NCI-H1436 (cell line): ENCODE measurements at regions not wholly inside any gene's neighbourhood (a gene's known extent, or its start where the extent isn't known, plus 50 kb on each side); places are given as distances from the start of the nearest gene placed in this dataset.
"Not testable (repeated sequence)": the region's sequence is repeated elsewhere in the genome, so short reads cannot be mapped to it uniquely, and the experiment has no call there.

Experiments
- DNase-seq: peaks from one replicate; lab custom pipeline; 2025; lab: John Stamatoyannopoulos, UW

DNA sequence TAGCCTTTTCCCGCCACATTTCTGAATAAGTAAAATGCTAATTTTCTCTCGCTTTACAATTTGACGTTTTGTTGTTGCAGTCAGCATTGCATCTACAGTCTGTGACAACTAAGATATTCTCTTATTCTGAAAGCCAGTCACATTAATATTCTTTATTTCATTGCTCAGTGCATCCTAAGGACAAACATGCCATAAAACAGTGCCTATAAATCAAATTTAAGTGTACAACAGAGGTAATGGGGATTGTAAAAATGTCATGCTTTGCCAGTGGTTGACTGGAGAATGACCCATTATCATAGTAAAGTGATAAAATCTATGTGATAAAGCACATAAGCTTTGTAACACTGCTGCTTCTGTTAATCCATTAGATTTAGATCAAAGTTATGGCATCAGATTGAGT lies 1850.0 kb upstream of the ACO1 start:
- no peak for DNase-seq

DNA sequence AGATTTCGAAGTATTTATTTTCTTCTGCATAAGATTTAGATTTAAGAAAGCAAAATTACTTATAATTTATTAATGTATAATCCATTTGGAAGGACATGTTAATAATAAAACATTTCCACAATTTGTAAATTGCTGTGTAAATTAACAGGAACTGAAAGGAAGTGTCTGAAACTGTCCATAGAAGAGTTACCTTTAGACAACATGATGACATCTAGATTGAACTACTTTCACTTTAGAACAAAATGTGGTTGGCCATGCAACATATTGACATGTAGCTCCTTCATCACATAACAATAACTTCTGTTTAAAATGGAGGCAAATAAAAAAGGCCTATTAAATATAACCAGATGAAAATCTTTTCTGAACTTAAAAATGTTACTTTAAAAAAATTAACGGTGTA lies 1849.5 kb upstream of the ACO1 start:
- no peak for DNase-seq

DNA sequence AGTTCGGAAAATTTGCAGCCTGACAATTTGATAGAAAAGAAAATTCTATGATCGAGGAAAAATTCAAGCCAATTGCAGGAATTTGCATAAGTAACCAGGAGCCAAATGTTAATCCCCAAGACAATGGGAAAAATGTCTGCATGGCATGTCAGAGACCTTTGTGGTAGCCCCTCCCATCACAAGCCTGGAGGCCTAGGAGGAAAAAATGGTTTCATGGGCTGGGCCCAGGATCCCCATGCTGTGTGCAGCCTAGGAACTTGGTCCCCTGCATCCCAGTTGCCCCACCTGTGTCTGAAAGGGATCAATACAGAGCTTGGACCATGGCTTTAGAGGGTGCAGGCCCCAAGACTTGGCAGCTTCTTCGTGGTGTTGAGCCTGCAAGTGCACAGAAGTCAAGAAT lies 1847.9 kb upstream of the ACO1 start:
- no peak for DNase-seq

DNA sequence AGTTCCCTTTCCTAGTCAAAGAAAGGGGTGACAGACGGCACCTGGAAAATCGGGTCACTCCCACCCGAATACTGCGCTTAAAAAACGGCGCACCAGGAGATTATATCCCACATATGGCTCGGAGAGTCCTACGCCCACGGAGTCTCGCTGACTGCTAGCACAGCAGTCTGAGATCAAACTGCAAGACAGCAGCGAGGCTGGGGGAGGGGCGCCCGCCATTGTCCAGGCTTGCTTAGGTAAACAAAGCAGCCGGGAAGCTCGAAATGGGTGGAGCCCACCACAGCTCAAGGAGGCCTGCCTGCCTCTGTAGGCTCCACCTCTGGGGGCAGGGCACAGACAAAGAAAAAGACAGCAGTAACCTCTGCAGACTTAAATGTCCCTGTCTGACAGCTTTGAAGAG lies 1844.7 kb upstream of the ACO1 start:
- not testable (repeated sequence) for DNase-seq

DNA sequence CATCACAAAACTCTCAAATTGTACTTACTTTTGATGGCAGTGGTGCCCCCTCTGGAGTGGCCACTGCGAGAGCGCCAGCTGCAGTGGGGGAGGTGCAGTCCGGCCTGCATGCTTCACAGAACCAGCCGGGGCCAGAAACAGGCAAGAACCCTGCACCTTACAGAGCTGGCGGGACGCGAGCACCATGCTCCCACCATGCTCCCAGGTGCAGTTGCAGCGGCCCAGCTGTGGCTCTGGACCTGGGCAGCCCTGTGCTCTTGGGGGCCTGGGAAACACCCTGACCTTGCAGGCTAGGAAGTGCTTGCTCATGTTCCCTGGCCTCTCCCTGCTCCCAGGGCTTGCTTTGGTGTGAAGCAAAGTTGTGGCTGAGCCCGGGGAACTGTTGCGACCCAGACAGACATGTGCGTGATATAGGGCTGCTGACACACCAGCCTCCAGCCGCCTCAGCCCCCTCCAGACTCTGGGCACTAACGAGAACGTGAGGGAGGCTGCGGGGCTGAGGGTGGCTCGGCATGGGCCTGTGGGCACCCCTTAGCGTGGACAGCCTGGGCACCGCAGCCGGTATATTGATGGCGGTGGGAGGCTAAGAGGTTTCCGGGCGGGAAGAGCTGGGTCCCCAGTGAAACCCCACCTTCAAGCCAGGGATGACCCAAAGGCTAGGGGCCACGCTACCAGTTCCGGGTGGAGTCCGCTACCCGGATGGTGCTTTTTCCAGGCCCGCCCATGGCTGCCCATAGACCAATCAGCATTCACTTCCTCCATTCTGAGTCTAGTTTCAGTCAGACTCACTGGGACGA lies 1809.9 kb upstream of the ACO1 start:
- DNase-seq: no peak

DNA sequence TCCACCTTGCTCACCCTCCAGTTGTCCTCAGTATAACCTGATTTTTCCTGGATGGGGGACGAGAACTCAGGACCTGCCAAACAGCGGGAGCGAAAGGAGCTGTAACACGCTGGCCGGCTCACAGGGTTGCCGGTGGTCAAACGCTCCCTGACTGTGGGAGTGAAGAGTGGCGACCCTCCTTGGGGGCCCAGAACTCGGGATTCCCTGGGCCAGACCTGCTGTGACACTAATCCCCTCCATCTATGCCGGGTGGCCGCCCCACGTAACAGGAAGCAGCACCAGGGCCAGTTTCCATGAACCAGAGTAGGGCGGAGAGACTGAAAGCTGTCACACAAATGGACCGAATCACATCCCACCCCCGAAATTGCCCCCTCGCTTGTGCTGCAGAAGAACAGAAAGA lies 1809.2 kb upstream of the ACO1 start:
- no peak for DNase-seq

DNA sequence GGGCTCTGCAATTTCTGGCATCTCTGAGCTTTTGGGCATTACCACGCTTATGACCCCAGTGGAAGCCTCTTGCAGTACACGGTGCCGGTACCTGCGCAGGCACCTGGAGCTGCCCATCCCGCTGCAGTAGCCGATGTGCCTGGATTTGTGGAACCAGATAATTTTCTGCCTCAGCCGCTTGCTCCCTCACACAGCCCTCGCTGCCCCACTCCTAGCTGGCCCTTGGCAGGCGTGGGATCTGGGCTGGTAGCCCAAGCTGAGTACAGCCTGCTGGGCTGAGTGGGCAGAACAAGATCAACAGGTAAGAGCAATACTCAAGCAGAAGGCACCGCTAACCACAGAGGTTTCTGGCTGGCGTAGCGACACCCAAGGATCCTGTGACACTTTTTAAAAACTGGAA lies 1808.8 kb upstream of the ACO1 start:
- DNase-seq: no peak

DNA sequence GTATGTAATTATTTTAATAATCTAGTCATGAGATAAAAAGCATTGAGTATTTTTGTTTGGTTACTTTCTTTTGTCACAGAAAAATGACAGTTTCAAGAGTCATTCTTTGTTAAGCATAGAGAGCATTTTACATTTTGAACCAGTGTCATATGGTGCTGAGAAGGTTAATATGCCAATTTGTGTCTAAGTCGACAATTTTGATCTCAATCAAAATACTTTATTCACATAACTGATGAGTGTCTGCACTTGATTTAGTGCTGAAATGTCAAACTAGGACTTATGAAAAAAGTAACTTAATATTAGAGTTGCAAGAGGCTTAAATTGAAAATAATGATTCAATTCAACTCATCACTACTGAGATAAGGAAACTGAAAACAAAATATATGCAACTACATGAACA lies 1804.6 kb upstream of the ACO1 start:
- DNase-seq: no peak

DNA sequence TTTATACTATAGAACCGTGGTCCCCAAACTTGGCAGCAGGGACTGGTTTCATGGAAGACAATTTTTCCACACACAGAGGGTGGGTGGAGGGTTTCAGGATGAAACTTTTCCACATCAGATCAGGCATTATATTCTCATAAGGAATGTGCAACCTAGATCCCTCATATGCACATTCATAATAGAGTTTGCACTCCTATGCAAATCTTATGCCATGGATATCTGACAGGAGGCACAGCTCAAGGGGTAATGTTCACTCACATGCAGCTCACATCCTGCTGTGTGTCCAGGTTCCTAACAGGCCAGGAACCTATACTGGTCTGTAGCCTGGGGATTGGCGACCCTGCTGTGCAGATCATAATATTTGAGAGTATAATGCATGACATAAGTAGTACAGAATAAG lies 1802.2 kb upstream of the ACO1 start:
- no peak for DNase-seq

DNA sequence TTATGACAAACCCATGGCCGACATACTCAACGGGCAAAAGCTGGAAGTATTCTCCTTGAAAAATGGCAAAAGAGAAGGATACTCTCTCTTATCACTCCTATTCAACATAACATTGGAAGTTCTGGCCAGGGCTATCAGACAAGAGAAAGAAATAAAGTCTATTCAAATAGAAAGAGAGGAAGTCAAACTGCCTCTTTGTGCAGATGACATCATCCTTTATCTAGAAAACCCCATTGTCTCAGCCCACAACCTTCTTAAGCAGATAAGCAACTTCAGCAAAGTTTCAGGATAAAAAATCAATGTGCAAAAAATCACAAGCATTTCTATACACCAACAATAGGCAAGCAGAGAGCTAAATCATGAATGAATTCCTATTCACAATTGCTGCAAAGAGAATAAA lies 1799.9 kb upstream of the ACO1 start:
- no peak for DNase-seq

DNA sequence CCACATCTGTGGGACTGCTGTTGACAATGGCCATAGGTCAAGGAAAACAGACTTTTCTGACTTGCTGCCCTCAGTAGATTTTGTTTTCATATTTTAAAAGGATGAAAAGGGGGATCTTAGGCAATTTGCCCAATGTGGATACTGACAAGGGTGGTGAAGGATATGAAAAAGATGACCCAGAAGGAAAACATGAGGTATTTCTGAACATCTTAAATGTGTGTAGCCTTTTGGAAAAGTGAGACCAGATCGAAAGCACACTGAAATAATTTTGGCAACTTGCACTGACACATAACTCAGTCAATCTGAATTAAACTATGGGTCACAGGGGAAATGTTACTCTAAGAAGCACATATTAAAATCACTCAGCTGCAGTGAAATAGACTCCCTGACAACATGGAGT lies 1793.0 kb upstream of the ACO1 start:
- peak; percentile 47 for DNase-seq

DNA sequence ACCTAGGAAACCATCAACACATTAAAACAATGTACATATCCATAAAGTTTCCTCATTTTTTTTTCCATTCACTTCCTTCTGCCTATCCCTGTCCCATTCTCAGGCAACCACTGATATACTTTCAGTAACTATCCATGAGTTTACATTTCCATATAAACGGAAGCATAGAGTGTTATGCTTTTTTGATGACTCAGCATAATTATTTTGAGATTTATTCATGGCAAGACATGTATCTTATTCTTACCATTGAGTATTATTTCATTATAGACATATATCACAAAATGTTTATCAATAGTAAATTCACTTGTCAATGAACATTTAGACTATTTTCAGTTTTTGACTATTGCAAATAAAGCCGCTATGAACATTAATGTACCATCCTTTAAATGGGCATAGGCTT lies 1786.8 kb upstream of the ACO1 start:
- no peak for DNase-seq

DNA sequence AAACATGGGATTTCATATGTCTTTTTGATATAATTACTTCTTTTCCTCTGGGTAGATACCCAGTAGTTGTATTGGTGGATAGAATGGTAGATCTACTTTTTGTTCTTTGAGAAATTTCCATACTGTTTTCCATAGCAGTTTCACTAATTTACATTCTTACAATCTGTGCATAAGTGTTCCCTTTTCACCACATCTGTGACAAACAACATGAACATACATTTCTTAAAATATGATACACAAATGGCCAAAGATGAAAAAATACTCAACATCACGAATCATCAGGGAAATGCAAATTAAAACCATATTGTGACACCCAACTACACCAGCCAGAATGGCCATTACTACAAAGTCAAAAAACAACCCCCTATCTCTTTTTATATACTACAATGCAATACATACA lies 1778.5 kb upstream of the ACO1 start:
- DNase-seq: no peak

DNA sequence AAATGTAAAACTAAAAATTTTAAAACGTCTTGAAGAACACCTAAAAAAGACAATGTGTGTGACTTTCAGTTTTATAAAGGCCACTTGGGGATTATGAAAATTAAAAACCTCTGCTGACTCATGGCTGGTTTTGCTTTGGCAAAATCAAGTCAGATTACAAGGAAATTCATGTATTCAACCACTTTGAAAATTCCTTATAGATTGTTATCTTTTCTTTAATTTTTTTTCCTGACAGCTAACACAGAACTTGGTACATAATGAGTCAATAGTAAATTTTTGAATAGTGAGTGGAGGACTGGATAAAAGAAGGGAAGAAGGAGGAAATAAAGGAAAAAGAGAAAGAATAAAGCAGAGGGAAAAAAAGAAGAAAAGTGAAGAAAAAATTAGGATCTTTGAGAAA lies 1774.7 kb upstream of the ACO1 start:
- DNase-seq: no peak

DNA sequence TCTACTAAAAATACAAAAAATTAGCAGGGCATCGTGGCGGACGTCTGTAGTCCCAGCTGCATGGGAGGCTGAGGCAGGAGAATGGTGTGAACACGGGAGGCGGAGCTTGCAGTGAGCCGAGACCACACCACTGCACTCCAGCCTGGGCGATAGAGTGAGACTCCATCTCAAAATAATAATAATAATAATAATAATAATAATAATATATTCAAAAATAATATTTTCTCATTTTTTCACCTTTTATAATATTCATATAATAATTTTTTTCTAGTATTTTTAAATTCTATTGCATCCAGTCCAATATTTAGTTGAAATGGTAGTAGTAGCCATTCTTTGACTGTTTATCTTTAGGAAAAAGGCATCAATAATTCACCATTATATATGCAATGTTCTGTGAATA lies 1767.7 kb upstream of the ACO1 start:
- DNase-seq: not testable (repeated sequence)

DNA sequence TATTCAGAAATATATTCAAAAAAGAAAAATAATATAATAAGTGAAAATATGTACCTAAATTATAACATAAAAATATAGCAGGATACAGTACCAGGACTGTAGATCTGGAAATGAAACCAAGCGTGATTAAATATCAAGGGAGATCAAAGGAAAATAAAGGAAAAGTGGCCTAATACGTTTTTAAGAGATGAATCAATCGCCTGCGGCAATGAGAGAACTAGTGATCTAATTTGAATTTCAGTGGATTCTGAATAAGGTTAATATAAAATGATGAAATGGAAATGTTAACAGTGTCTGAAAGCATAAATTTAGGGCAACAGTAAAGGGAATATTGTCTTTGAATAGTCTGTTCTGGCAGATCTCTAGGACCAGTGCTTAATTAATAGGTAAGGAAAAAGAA lies 1761.9 kb upstream of the ACO1 start:
- DNase-seq: no peak

DNA sequence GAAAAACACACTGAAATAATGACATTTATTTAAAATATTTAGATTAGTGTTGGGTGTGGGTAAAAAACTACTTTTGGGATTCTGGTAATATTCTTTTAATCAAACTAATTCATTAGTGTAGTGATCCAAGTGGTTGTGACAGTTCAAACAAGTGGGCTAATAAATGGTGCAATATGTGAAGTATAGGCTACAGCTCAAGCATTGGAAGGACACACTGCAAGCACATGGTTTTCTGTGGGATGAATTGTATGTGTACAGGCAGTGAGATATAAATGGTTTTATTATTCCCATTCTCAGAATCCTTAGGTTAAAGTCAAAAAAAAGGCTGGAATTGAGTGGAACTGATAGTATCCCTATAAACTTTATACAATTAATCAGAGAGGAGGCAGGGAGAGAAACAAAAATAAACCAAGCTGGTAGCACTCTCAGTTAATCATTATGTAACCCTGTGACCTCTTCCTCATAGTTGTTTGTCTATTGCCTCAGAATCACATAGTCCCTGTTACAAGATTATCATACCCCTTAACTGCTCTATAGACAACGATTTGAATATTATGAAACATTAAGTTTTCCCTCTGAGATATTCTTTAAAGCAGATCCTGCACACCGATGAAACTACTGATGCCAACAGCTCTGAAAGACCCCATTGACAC lies 1755.4 kb upstream of the ACO1 start:
- no peak for DNase-seq

DNA sequence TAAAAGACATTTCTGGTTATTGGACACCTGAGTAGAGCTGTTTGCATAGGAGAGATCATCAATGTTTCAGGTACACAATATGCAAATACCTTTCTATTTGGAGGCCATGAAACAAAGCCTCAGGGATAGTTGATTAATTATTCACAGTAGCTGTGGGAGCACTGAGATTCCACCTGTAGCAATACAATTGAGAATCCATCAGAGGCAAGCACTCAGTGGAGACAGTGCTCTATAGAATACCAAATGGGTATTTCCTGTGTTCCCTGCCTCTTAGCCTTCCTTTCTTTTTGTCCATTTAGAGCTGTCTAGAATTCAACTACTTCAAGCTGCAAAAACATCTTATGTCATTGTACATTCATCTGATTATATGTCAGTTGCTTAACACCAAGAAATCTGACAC lies 1754.0 kb upstream of the ACO1 start:
- DNase-seq: peak; percentile 27

DNA sequence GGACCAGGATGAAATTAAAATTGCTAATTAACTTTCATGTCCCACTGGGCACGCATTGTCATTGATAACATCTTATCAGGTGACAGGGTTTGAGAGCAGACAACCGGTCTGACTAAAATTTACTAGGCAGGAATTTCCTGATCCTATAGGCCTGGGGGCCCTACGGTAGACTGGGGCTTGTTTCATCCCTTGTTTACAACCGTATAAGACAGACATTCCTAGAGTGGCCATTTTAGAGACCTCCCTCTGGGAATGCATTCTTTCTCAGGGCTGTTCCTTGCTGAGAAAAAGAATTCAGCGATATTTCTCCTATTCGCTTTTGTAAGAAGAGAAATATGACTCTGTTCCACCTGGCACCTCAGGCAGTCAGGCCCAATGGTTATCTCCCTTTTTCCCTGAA lies 1737.8 kb upstream of the ACO1 start:
- DNase-seq: not testable (repeated sequence)

DNA sequence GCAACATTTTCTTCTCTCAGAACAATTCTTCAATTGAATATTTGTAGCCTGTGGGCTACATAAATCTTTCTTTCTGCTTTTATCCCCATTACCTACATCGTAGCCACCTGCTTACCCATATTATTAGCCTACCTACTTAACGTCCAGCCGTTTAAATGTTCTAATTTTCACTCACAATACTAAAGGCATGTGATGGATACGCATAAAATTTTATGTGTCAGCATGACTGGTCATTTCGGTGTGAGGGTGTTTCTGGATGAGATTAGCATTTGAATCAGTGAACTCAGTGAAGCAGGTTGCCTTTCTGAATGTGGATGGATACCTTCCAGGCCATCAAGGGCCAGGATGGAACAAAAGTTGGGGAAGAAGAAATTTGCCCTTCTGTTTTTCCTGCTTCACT lies 1722.5 kb upstream of the ACO1 start:
- DNase-seq: no peak

DNA sequence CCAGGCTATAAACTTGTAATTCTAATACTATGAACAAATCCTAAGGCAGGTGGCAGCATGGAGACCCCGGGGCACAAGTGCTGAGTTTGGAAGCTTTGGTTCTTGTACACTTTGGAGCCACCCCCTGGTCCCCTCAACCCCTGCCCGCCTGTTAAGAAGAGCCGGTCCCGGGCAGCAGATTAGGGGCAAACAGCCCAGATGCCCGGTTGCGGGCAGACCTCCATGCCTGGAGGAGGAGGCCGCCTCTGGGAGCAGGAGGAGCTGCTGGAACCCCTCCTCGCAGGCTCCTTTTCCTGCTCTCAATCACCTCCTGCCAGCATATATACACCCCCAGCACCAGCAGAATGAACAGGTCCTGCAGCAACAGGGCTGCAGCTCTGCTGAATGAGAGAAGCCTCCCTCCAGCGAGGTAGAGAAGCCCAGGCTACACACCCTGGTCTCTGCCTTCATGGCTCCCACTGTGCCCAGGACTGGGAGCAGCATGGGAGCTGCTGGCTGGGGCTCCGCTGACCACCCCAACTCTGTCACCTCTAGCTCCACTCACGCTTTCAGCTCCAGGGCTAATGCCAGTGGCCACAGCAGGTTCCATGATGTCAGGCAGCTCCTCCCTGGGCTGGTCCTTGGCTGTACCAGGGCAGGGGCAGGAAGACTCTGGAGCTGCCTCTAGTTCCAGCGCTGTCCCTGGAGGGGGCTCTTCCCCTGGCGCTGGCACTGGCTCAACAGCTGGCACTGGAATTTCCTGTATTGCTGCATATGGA lies 1713.5 kb upstream of the ACO1 start:
- DNase-seq: no peak

DNA sequence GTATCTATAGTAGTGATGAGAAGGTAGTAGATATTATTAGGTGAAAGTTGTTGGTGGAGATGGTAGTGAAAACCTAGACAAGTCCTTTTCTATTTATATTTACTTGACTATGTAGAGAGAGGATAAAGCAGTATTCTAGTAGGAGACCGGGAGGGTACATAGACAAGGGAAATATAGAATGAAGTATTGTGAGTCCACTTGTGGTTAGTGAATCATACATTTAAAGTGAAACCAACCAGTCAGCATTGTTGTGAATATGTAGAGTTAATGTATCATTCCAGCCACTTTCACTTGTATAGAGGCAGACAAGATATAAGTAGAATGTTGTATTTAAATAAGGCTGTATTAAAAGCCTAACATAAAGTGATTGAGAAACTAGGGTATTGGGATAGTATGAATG lies 1711.3 kb upstream of the ACO1 start:
- DNase-seq: no peak

DNA sequence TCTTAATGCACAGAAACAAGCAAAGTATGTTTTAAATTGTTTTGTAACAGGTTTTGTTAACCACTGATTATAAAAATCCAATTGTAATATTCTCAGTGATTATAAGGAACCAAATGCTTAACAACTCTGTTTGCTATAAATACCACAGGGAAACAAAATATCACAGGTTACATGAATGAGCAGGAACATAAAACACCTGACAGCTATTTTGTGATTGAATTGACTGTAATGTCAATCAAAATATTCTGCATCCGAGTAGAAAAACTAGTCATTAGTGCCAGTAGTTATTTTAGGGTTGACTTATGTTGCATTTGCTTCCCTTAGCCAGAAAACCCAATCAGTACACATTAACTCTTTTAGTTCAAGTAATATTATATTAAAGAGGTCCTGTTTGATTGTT lies 1707.8 kb upstream of the ACO1 start:
- no peak for DNase-seq
